IMR-90 (cell line): ENCODE measurements at regions not wholly inside any gene's neighbourhood (a gene's known extent, or its start where the extent isn't known, plus 50 kb on each side); places are given as distances from the start of the nearest gene placed in this dataset.

ENCODE experiments used
- ATAC-seq: fragments of 200-7000 bp; cut with Tn5 transposase; 2 replicates; pipeline ENCODE4 v1.9.1; 2020; ENCODE audit warnings: low read depth, mild to moderate bottlenecking, moderate library complexity
- BruUV-seq: library from RNA; stranded (reverse); fragments of 400-500 nt; replicated peaks from 2 replicates; lab custom pipeline; 2021; lab: Mats Ljungman, UMichigan
- CTCF ChIA-PET: fragments of 300-600 bp; formaldehyde crosslinking; extraction: SDS; loops from one replicate; lab custom pipeline; 2021; ENCODE audit warnings: antibody characterized with exemption; lab: Yijun Ruan, JAX
- POLR2A ChIA-PET: fragments of 300-600 bp; sonication (Branson Sonifier 250); formaldehyde crosslinking; loops from one replicate; lab custom pipeline; 2022; ENCODE audit warnings: antibody characterized with exemption; ENCODE audit not compliant: unreplicated experiment; lab: Charles Lee
- DNase-seq: peaks from one replicate; pipeline ENCODE4 v3.0.0; 2013
- H2AFZ ChIP-seq: replicated peaks from 2 replicates; pipeline ENCODE3; 2013; ENCODE audit warnings: low read length, mild to moderate bottlenecking; ENCODE audit not compliant: poor library complexity
- H2AK5ac ChIP-seq: 2 replicates; pipeline ENCODE4 v1.6.1; 2013; ENCODE audit warnings: low read depth, low read length, inconsistent platforms
- H2AK9ac ChIP-seq: replicated peaks from 2 replicates; pipeline ENCODE3; 2013; ENCODE audit warnings: mild to moderate bottlenecking, low read depth, low read length, moderate library complexity; ENCODE audit not compliant: poor library complexity
- H2BK120ac ChIP-seq: 2 replicates; pipeline ENCODE4 v1.6.1; 2013; ENCODE audit warnings: low read depth, low read length, inconsistent platforms
- H2BK15ac ChIP-seq: 3 replicates; pipeline ENCODE4 v1.6.1; 2013; ENCODE audit warnings: low read depth, low read length, inconsistent platforms
- H2BK20ac ChIP-seq: 2 replicates; pipeline ENCODE4 v1.6.1; 2013; ENCODE audit warnings: low read depth, mild to moderate bottlenecking, inconsistent platforms, low read length, moderate library complexity
- H2BK5ac ChIP-seq: 2 replicates; pipeline ENCODE4 v1.6.1; 2013; ENCODE audit warnings: mild to moderate bottlenecking, low read depth, low read length, inconsistent platforms; ENCODE audit not compliant: poor library complexity, severe bottlenecking
- H3K14ac ChIP-seq: replicated peaks from 2 replicates; pipeline ENCODE4 v1.6.1; 2013; ENCODE audit warnings: low read depth, low read length, inconsistent platforms
- H3K18ac ChIP-seq: 2 replicates; pipeline ENCODE4 v1.6.1; 2013; ENCODE audit warnings: low read depth, low read length, control low read depth
- H3K23ac ChIP-seq: 2 replicates; pipeline ENCODE4 v1.6.1; 2013; ENCODE audit warnings: low read depth, low read length, inconsistent platforms
- H3K27ac ChIP-seq: 2 replicates; pipeline ENCODE4 v1.5.1; 2013; ENCODE audit warnings: mild to moderate bottlenecking, control low read depth, low read length; ENCODE audit not compliant: insufficient read depth
- H3K27me3 ChIP-seq: 2 replicates; pipeline ENCODE4 v1.6.1; 2013; ENCODE audit warnings: low read length; ENCODE audit not compliant: control insufficient read depth, insufficient read depth
- H3K36me3 ChIP-seq: 2 replicates; pipeline ENCODE4 v1.6.1; 2013; ENCODE audit warnings: low read length, mixed read lengths; ENCODE audit not compliant: control insufficient read depth, insufficient read depth
- H3K4ac ChIP-seq: 2 replicates; pipeline ENCODE4 v1.6.1; 2013; ENCODE audit warnings: low read depth, low read length, inconsistent platforms
- H3K4me1 ChIP-seq: 2 replicates; pipeline ENCODE4 v1.6.1; 2013; ENCODE audit warnings: low read length, mixed read lengths; ENCODE audit not compliant: control insufficient read depth, insufficient read depth
- H3K4me2 ChIP-seq: 2 replicates; pipeline ENCODE4 v1.6.1; 2013; ENCODE audit warnings: low read depth, mild to moderate bottlenecking, control low read depth, low read length, moderate library complexity
- H3K4me3 ChIP-seq: 2 replicates; pipeline ENCODE4 v1.5.1; 2013; ENCODE audit warnings: low read depth, mild to moderate bottlenecking, control low read depth, low read length, moderate library complexity; ENCODE audit not compliant: insufficient read depth
- H3K56ac ChIP-seq: 2 replicates; pipeline ENCODE4 v1.6.1; 2013; ENCODE audit warnings: low read length, inconsistent platforms; ENCODE audit not compliant: insufficient read depth; ENCODE audit errors: extremely low read depth
- H3K79me1 ChIP-seq, 2 experiments: 2 replicates each; pipeline ENCODE4 v1.6.1; 2013; ENCODE audit warnings: low read length in 2 of 2, inconsistent platforms in 1 of 2, low read depth in 1 of 2
- H3K9ac ChIP-seq: 2 replicates; pipeline ENCODE4 v1.6.1; 2013; ENCODE audit warnings: low read depth, low read length, control low read depth
- H3K9me1 ChIP-seq: 2 replicates; pipeline ENCODE4 v1.6.1; 2013; ENCODE audit warnings: low read length, inconsistent platforms; ENCODE audit not compliant: insufficient read depth
- H3K9me3 ChIP-seq: 2 replicates; pipeline ENCODE4 v1.6.1; 2013; ENCODE audit warnings: low read length; ENCODE audit not compliant: control insufficient read depth, insufficient read depth
- H4K20me1 ChIP-seq: 2 replicates; pipeline ENCODE4 v1.6.1; 2013; ENCODE audit warnings: low read length, inconsistent platforms; ENCODE audit not compliant: insufficient read depth
- H4K5ac ChIP-seq: 2 replicates; pipeline ENCODE4 v1.6.1; 2013; ENCODE audit warnings: mild to moderate bottlenecking, low read depth, low read length, control low read depth
- H4K8ac ChIP-seq, 2 experiments: 2 replicates each; pipeline ENCODE4 v1.6.1; 2013; ENCODE audit warnings: low read depth in 2 of 2, low read length in 2 of 2, control low read depth in 1 of 2, inconsistent platforms in 1 of 2
- H4K91ac ChIP-seq: 2 replicates; pipeline ENCODE4 v1.6.1; 2013; ENCODE audit warnings: low read depth, low read length, inconsistent platforms; ENCODE audit not compliant: insufficient read depth
- BHLHE40 ChIP-seq: fragments of 150-350 bp; IDR thresholded peaks from 2 replicates; pipeline ENCODE4 v1.6.1; 2016; ENCODE audit warnings: mild to moderate bottlenecking, low read depth, low read length
- CEBPB ChIP-seq: IDR thresholded peaks from 2 replicates; pipeline ENCODE4 v1.6.1; 2012; ENCODE audit warnings: low read depth, low read length, improper control_type of control experiment
- CHD1 ChIP-seq: IDR thresholded peaks from 2 replicates; pipeline ENCODE4 v1.6.1; 2012; ENCODE audit warnings: low read depth, low read length, improper control_type of control experiment
- FOS ChIP-seq: fragments of 150-350 bp; IDR thresholded peaks from 2 replicates; pipeline ENCODE4 v1.6.1; 2016; ENCODE audit warnings: low read depth, low read length
- MAFK ChIP-seq: IDR thresholded peaks from 2 replicates; pipeline ENCODE4 v1.6.1; 2012; ENCODE audit warnings: low read depth, low read length, improper control_type of control experiment
- MAZ ChIP-seq: IDR thresholded peaks from 2 replicates; pipeline ENCODE4 v1.6.1; 2012; ENCODE audit warnings: low read depth, mild to moderate bottlenecking, low read length, improper control_type of control experiment, moderate library complexity, borderline replicate concordance
- MXI1 ChIP-seq: IDR thresholded peaks from 2 replicates; pipeline ENCODE4 v1.6.1; 2012; ENCODE audit warnings: low read depth, mild to moderate bottlenecking, low read length, moderate library complexity, borderline replicate concordance
- NFE2L2 ChIP-seq: fragments of 150-350 bp; IDR thresholded peaks from 2 replicates; pipeline ENCODE4 v1.6.1; 2016; ENCODE audit warnings: low read depth, mild to moderate bottlenecking, low read length
- POLR2A ChIP-seq: IDR thresholded peaks from 2 replicates; pipeline ENCODE4 v1.6.1; 2012; ENCODE audit warnings: mild to moderate bottlenecking, low read depth, low read length
- RAD21 ChIP-seq: IDR thresholded peaks from 2 replicates; pipeline ENCODE4 v1.6.1; 2012; ENCODE audit warnings: low read length, improper control_type of control experiment
- RCOR1 ChIP-seq: IDR thresholded peaks from 2 replicates; pipeline ENCODE4 v1.6.1; 2012; ENCODE audit warnings: mild to moderate bottlenecking, low read length, improper control_type of control experiment; ENCODE audit not compliant: insufficient replicate concordance
- RFX5 ChIP-seq: IDR thresholded peaks from 2 replicates; pipeline ENCODE4 v1.8.0; 2012; ENCODE audit warnings: low read depth, mild to moderate bottlenecking, low read length, moderate library complexity
- SMC3 ChIP-seq: fragments of 150-350 bp; IDR thresholded peaks from 2 replicates; pipeline ENCODE4 v1.6.1; 2016; ENCODE audit warnings: low read depth, mild to moderate bottlenecking, antibody characterized with exemption, low read length, moderate library complexity
- WGBS, 2 experiments: methylation state at CpG; one replicate each; pipeline versions ENCODE4 v1.1.5 to v1.1.7; 2013; ENCODE audit warnings: missing lambda C conversion rate in 2 of 2; ENCODE audit not compliant: insufficient read length in 1 of 2; ENCODE audit errors: extremely low coverage in 2 of 2; 5-methylcytosine and 5-hydroxymethylcytosine counted together
- dilution Hi-C: fragments of 300-500 bp; cut with HindIII; formaldehyde crosslinking; loops from one replicate; pipeline ENCODE4 v1.14.3; 2018; ENCODE audit warnings: low sequenced_read_pairs; ENCODE audit not compliant: unreplicated experiment
- in situ Hi-C: fragments of 300-500 bp; cut with MboI; formaldehyde crosslinking; loops from 3 replicates; pipeline ENCODE4 v1.14.3; 2019; ENCODE audit warnings: low sequenced_read_pairs, inconsistent platforms, mixed read lengths
- intact Hi-C: fragments of 100-400 bp; cut with micrococcal nuclease; formaldehyde crosslinking; loops from 2 replicates; pipeline ENCODE4 v1.10.0; 2022
- TF ChIP-seq, protein P1 (sequence below): fragments of 150-350 bp; IDR thresholded peaks from 2 replicates; pipeline ENCODE4 v1.6.1; 2016; ENCODE audit warnings: low read depth, mild to moderate bottlenecking, low read length, moderate library complexity, borderline replicate concordance
- TF ChIP-seq, protein P2 (sequence below): conservative IDR thresholded peaks from 2 replicates; pipeline ENCODE4 v1.5.1; 2012; ENCODE audit warnings: mild to moderate bottlenecking, low read depth, low read length, improper control_type of control experiment
- TF ChIP-seq, protein P3 (sequence below): fragments of 150-350 bp; IDR thresholded peaks from 2 replicates; pipeline ENCODE4 v1.6.1; 2017; ENCODE audit warnings: mild to moderate bottlenecking, antibody characterized with exemption, low read length, low read depth

DNA sequence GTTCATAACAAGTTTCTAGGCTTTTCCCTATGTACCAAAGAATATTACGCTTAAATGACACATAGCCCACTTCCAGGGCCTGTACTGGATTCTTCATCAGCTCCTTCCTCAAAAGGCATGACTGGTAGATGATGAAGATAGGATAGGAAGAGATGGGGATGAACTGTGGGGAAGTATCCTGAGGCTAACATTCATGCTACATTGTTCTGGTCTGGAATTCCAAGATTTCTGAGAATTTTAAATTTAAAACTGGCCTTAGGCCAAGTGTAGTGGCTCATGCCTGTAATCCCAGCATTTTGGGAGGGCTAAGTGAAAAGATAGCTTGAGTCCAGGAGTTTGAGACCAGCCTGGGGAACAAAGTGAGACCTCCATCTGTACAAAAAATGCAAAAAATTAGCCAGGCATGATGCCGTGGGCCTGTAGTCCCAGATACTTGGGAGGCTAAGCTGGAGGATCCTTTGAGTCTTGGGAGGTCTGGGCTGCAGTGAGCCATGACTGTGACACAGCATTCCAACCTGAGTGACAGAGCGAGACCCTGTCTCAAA lies 160.1 kb upstream of the PLAAT1 start:
- ChIA-PET CTCF (no interaction called here), POLR2A (no interaction called here)
- no peak overlapping the region for H3K14ac ChIP-seq
- H4K8ac ChIP-seq: no peak overlapping the region
- no peak overlapping the region for H2BK15ac ChIP-seq
- ATAC-seq (no peak), DNase-seq (no peak)
- H3K4ac ChIP-seq: no peak overlapping the region
- dilution Hi-C loops (no loop called here), intact Hi-C loops (no loop called here), in situ Hi-C loops (no loop called here)
- H3K4me1 ChIP-seq: no peaks in the 10 kb centered on the region
- no peak overlapping the region for H4K5ac ChIP-seq
- H3K9me1 ChIP-seq: no peaks in the 10 kb centered on the region
- no peak overlapping the region for H3K27ac ChIP-seq
- H3K36me3 ChIP-seq: no peaks in the 10 kb centered on the region
- H3K79me1 ChIP-seq: no peaks in the 10 kb centered on the region
- TF ChIP-seq SMC3 (no peak), RCOR1 (no peak), NFE2L2 (no peak), BHLHE40 (no peak), CEBPB (no peak), CHD1 (no peak), MAFK (no peak), POLR2A (no peak), RFX5 (no peak), FOS (no peak), MXI1 (no peak), MAZ (no peak), RAD21 (no peak)
- TF ChIP-seq, protein P1, sequence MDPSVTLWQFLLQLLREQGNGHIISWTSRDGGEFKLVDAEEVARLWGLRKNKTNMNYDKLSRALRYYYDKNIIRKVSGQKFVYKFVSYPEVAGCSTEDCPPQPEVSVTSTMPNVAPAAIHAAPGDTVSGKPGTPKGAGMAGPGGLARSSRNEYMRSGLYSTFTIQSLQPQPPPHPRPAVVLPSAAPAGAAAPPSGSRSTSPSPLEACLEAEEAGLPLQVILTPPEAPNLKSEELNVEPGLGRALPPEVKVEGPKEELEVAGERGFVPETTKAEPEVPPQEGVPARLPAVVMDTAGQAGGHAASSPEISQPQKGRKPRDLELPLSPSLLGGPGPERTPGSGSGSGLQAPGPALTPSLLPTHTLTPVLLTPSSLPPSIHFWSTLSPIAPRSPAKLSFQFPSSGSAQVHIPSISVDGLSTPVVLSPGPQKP: no peak
- TF ChIP-seq, protein P2, sequence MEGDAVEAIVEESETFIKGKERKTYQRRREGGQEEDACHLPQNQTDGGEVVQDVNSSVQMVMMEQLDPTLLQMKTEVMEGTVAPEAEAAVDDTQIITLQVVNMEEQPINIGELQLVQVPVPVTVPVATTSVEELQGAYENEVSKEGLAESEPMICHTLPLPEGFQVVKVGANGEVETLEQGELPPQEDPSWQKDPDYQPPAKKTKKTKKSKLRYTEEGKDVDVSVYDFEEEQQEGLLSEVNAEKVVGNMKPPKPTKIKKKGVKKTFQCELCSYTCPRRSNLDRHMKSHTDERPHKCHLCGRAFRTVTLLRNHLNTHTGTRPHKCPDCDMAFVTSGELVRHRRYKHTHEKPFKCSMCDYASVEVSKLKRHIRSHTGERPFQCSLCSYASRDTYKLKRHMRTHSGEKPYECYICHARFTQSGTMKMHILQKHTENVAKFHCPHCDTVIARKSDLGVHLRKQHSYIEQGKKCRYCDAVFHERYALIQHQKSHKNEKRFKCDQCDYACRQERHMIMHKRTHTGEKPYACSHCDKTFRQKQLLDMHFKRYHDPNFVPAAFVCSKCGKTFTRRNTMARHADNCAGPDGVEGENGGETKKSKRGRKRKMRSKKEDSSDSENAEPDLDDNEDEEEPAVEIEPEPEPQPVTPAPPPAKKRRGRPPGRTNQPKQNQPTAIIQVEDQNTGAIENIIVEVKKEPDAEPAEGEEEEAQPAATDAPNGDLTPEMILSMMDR: no peak
- TF ChIP-seq, protein P3, sequence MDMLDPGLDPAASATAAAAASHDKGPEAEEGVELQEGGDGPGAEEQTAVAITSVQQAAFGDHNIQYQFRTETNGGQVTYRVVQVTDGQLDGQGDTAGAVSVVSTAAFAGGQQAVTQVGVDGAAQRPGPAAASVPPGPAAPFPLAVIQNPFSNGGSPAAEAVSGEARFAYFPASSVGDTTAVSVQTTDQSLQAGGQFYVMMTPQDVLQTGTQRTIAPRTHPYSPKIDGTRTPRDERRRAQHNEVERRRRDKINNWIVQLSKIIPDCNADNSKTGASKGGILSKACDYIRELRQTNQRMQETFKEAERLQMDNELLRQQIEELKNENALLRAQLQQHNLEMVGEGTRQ: no peak
- H3K27me3 ChIP-seq: no peaks in the 10 kb centered on the region
- WGBS, 2 experiments: no CpG with 5 or more reads among the region's 3 CpGs
- no peak overlapping the region for H3K4me2 ChIP-seq
- no peak overlapping the region for H3K23ac ChIP-seq
- no TSS peak for BruUV-seq
- H2AK5ac ChIP-seq: no peak overlapping the region
- H2BK5ac ChIP-seq: no peak overlapping the region
- H2AFZ ChIP-seq: no peak overlapping the region
- H4K91ac ChIP-seq: no peak overlapping the region
- no peak overlapping the region for H3K56ac ChIP-seq
- no peak overlapping the region for H3K18ac ChIP-seq
- H3K9me3 ChIP-seq: no peaks in the 10 kb centered on the region
- H2AK9ac ChIP-seq: no peak overlapping the region
- no peak overlapping the region for H2BK120ac ChIP-seq
- H3K4me3 ChIP-seq: no peak overlapping the region
- no peak overlapping the region for H3K9ac ChIP-seq
- H4K20me1 ChIP-seq: no peaks in the 10 kb centered on the region
- H2BK20ac ChIP-seq: no peak overlapping the region
